K562 (cell line): ENCODE measurements at regions not wholly inside any gene's neighbourhood (a gene's known extent, or its start where the extent isn't known, plus 50 kb on each side); places are given as distances from the start of the nearest gene placed in this dataset.

Experiments used
- MCM5 ChIP-seq: fragments of 450-650 bp; IDR thresholded peaks from 2 replicates; pipeline ENCODE4 v1.6.1; 2016; ENCODE audit warnings: low read depth
- MLX ChIP-seq, 2 experiments: fragments of 450-650 bp in 1 of 2; sonication (generic) in 1 of 2; formaldehyde crosslinking; conservative IDR thresholded peaks; 2 replicates each; pipeline versions ENCODE4 v1.4.0 to v1.8.1; 2020 to 2022; ENCODE audit warnings: mild to moderate bottlenecking in 1 of 2, missing genetic modification reagents in 1 of 2
- RAD51 ChIP-seq: fragments of 450-650 bp; IDR thresholded peaks from 2 replicates; pipeline ENCODE4 v1.7.1; 2016; ENCODE audit warnings: low read depth, mild to moderate bottlenecking, borderline replicate concordance
- TAF1 ChIP-seq: IDR thresholded peaks from 2 replicates; pipeline ENCODE4 v1.6.1; 2011; ENCODE audit warnings: mild to moderate bottlenecking, low read length, moderate library complexity; ENCODE audit not compliant: insufficient read depth, control insufficient read depth, severe bottlenecking; ENCODE audit errors: extremely low read depth
- U2AF1 ChIP-seq: fragments of 200-400 bp; formaldehyde crosslinking; optimal IDR thresholded peaks from 2 replicates; pipeline ENCODE3; 2017; ENCODE audit warnings: mild to moderate bottlenecking, low read depth, low read length, moderate library complexity
- USF2 ChIP-seq: sonication (generic); formaldehyde crosslinking; IDR thresholded peaks from 2 replicates; pipeline ENCODE4 v1.5.0; 2020; ENCODE audit warnings: missing genetic modification reagents
- ZBTB1 ChIP-seq: sonication (generic); formaldehyde crosslinking; IDR thresholded peaks from 2 replicates; pipeline ENCODE4 v1.8.1; 2023; ENCODE audit warnings: missing genetic modification reagents, low read depth, mild to moderate bottlenecking, borderline replicate concordance
- ZNF24 ChIP-seq: fragments of 450-650 bp; IDR thresholded peaks from 2 replicates; pipeline ENCODE4 v1.6.1; 2016
- ZNF253 ChIP-seq: fragments of 250-450 bp; sonication (Bioruptor Pico); conservative IDR thresholded peaks from 2 replicates; pipeline ENCODE4 v1.6.1; 2021; ENCODE audit warnings: mild to moderate bottlenecking
- TF ChIP-seq, protein P1 (sequence below): sonication (generic); formaldehyde crosslinking; IDR thresholded peaks from 2 replicates; pipeline ENCODE4 v1.8.1; 2022; ENCODE audit warnings: missing genetic modification reagents
- TF ChIP-seq, protein P2 (sequence below), 3 experiments: IDR thresholded peaks in 2 of 3; conservative IDR thresholded peaks in 1 of 3; 2 replicates each; pipeline ENCODE4 v1.5.1; 2011 to 2012; ENCODE audit warnings: low read length in 3 of 3, mild to moderate bottlenecking in 3 of 3, control low read depth in 2 of 3, improper control_type of control experiment in 1 of 3, inconsistent platforms in 1 of 3, low read depth in 1 of 3, mixed read lengths in 1 of 3, moderate library complexity in 1 of 3; ENCODE audit not compliant: insufficient read depth in 2 of 3
- TF ChIP-seq, protein P3 (sequence below), 2 experiments: fragments of 450-650 bp; formaldehyde crosslinking in 1 of 2; IDR thresholded peaks; 2 replicates each; pipeline versions ENCODE4 v1.4.0 to v1.6.1; 2014 to 2020; ENCODE audit warnings: mild to moderate bottlenecking in 2 of 2, borderline replicate concordance in 1 of 2, low read depth in 1 of 2
- TF ChIP-seq, protein P4 (sequence below): fragments of 250-450 bp; sonication (Bioruptor Pico); IDR thresholded peaks from 2 replicates; pipeline ENCODE4 v1.8.0; 2022; ENCODE audit warnings: moderate library complexity, mild to moderate bottlenecking, inconsistent platforms

GRCh38 chr4:116027311-116027710 is 913.9 kb upstream of the NDST4 start:
- TF ChIP-seq RAD51 (no peak), TAF1 (no peak), U2AF1 (no peak), MLX (CRISPR knock-in tag; conservative IDR thresholded peaks at IDR 0.05) (no peak), ZBTB1 (CRISPR knock-in tag) (no peak), MCM5 (no peak), ZNF24 (no peak), USF2 (no peak), ZNF253 (no peak)
- TF ChIP-seq, protein P1, sequence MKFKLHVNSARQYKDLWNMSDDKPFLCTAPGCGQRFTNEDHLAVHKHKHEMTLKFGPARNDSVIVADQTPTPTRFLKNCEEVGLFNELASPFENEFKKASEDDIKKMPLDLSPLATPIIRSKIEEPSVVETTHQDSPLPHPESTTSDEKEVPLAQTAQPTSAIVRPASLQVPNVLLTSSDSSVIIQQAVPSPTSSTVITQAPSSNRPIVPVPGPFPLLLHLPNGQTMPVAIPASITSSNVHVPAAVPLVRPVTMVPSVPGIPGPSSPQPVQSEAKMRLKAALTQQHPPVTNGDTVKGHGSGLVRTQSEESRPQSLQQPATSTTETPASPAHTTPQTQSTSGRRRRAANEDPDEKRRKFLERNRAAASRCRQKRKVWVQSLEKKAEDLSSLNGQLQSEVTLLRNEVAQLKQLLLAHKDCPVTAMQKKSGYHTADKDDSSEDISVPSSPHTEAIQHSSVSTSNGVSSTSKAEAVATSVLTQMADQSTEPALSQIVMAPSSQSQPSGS (CRISPR knock-in tag): no peak
- TF ChIP-seq, protein P2, sequence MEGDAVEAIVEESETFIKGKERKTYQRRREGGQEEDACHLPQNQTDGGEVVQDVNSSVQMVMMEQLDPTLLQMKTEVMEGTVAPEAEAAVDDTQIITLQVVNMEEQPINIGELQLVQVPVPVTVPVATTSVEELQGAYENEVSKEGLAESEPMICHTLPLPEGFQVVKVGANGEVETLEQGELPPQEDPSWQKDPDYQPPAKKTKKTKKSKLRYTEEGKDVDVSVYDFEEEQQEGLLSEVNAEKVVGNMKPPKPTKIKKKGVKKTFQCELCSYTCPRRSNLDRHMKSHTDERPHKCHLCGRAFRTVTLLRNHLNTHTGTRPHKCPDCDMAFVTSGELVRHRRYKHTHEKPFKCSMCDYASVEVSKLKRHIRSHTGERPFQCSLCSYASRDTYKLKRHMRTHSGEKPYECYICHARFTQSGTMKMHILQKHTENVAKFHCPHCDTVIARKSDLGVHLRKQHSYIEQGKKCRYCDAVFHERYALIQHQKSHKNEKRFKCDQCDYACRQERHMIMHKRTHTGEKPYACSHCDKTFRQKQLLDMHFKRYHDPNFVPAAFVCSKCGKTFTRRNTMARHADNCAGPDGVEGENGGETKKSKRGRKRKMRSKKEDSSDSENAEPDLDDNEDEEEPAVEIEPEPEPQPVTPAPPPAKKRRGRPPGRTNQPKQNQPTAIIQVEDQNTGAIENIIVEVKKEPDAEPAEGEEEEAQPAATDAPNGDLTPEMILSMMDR (IDR thresholded peaks at IDR 0.05 in 2 of 3, conservative IDR thresholded peaks at IDR 0.05 in 1 of 3; ENCODE audit: insufficient read depth in 2 of 3, low read depth in 1 of 3, low read length in 3 of 3): no peak
- TF ChIP-seq, protein P3, sequence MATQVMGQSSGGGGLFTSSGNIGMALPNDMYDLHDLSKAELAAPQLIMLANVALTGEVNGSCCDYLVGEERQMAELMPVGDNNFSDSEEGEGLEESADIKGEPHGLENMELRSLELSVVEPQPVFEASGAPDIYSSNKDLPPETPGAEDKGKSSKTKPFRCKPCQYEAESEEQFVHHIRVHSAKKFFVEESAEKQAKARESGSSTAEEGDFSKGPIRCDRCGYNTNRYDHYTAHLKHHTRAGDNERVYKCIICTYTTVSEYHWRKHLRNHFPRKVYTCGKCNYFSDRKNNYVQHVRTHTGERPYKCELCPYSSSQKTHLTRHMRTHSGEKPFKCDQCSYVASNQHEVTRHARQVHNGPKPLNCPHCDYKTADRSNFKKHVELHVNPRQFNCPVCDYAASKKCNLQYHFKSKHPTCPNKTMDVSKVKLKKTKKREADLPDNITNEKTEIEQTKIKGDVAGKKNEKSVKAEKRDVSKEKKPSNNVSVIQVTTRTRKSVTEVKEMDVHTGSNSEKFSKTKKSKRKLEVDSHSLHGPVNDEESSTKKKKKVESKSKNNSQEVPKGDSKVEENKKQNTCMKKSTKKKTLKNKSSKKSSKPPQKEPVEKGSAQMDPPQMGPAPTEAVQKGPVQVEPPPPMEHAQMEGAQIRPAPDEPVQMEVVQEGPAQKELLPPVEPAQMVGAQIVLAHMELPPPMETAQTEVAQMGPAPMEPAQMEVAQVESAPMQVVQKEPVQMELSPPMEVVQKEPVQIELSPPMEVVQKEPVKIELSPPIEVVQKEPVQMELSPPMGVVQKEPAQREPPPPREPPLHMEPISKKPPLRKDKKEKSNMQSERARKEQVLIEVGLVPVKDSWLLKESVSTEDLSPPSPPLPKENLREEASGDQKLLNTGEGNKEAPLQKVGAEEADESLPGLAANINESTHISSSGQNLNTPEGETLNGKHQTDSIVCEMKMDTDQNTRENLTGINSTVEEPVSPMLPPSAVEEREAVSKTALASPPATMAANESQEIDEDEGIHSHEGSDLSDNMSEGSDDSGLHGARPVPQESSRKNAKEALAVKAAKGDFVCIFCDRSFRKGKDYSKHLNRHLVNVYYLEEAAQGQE (IDR thresholded peaks at IDR 0.05; ENCODE audit: borderline replicate concordance): no peak
- TF ChIP-seq, protein P3 (CRISPR knock-in tag; IDR thresholded peaks at IDR 0.05; ENCODE audit: low read depth): no peak
- TF ChIP-seq, protein P4, sequence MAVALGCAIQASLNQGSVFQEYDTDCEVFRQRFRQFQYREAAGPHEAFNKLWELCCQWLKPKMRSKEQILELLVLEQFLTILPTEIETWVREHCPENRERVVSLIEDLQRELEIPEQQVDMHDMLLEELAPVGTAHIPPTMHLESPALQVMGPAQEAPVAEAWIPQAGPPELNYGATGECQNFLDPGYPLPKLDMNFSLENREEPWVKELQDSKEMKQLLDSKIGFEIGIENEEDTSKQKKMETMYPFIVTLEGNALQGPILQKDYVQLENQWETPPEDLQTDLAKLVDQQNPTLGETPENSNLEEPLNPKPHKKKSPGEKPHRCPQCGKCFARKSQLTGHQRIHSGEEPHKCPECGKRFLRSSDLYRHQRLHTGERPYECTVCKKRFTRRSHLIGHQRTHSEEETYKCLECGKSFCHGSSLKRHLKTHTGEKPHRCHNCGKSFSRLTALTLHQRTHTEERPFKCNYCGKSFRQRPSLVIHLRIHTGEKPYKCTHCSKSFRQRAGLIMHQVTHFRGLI (CRISPR knock-in tag): no peak
